Activated naive CD4-positive, alpha-beta T cell treated with Interleukin-2 at 50 U/mL for 16 hours (primary cell): ENCODE measurements at regions not wholly inside any gene's neighbourhood (a gene's known extent, or its start where the extent isn't known, plus 50 kb on each side); places are given as distances from the start of the nearest gene placed in this dataset.

Experiments used
- DNase-seq: peaks from one replicate; pipeline ENCODE4 v3.0.0-alpha.2; 2020

DNA sequence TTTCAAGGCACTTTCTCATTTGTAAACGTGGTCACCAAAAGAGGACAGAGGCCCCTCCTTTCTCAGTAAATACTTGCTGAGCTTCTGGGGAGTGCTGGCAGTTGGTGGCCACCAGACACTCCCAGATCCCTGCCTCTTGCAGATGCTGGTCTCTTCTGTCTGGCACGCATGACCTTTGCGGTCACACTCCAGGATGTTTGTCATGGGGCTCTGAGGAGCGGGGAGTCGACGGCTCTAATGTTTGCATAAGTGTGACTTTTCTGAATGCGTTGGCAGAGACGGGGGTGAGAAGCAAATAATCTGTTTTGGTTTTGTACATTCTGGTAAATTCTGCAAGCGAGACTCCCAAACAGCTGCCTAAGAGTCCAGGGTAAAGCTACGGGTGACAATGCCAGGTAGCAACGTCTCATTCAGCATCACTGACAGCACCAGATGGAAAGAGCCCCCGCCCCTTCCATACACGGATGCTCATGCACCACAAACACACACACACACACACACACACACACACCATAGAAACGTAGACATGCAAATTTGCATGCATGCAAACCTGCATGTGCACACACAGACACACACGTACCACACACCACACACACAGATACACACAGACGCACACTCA is 101.1 kb downstream of the YTHDF1 start:
- no peak for DNase-seq

DNA sequence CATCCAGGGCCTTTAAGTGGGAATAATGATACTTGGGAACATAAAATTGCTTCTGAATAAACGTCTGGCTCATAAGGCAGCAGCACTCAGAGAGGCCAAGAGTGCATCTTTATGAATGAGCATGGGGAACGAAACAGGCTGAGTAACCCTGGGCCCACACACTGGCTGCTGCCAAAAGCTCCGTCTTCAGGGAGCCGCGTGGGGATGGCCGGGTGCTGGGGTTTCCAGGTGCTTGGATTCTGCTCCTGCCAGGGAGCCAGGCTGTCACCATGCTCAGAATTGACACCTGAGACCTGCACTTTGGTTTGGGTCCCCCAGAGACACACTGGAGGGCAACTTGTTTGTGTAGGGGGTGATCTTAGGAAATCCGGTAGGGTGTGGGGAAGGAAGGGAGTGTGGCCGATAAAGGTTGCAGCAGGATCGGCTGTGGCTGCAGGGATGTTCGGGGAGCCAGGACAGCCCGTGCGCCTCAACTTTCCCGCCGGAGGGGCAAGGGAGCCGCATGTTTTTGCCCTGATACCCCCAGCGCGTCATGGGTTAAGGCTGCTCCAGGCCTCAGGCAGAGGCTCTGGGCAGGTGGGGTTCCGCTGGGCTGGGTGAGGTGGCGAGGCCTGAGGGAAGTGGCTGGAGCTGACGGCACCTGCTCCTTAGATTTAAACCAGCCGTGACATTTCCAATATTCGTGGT is 101.8 kb downstream of the YTHDF1 start:
- DNase-seq: no peak

DNA sequence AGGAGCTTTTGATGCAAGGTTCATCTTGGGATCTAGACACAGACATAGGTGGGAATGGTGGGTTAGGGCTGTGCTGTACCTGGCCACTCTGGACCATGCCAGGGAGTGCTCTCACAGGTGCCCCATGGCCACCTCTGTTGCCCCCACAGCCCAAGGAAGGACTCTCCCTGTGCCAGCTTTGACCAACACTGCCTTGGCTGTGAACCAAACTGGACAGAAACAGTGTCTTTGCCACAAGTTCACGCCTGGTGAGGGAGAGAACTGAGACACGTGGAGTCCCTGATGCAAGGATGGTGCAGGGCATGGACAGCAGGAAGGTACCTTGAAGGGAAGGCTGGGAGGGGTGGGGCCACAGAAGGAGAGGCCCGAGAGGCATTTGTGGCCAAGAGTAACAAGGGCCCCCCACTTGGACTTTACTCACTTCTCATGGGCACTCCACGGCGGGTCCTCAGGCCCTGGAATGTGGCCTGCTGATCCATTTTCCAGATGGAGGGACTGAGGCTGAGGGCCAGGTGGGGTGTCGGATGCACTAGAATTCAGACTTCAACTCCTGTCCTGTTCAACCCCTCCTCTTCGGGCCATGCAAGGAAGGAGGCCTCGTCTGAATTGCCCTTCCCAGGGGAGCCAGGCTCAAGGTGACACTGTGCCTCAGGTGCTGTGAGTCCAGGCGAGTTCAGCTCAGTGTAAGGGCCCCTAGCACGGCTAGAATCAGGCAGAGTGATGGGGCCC is 103.3 kb downstream of the YTHDF1 start:
- no peak for DNase-seq

DNA sequence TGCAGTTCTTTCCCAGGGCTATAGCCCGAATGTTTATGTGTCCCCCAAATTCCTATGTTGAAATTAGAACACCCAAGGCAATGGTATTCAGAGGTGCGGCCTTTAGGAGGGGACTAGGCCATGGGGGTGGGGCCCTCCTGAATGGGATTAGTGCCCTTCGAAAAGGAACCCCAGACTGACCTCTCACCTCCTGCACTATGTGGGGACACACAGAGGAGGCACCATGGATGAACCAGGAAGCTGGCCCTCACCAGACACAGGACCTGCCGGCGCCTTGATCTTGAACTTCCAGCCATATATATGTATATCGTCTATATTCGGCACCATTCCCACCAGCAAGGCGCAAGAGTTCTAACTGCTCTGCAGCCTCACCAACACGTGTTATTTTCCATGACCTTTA is 101.5 kb upstream of the BHLHE23 start:
- no peak for DNase-seq

DNA sequence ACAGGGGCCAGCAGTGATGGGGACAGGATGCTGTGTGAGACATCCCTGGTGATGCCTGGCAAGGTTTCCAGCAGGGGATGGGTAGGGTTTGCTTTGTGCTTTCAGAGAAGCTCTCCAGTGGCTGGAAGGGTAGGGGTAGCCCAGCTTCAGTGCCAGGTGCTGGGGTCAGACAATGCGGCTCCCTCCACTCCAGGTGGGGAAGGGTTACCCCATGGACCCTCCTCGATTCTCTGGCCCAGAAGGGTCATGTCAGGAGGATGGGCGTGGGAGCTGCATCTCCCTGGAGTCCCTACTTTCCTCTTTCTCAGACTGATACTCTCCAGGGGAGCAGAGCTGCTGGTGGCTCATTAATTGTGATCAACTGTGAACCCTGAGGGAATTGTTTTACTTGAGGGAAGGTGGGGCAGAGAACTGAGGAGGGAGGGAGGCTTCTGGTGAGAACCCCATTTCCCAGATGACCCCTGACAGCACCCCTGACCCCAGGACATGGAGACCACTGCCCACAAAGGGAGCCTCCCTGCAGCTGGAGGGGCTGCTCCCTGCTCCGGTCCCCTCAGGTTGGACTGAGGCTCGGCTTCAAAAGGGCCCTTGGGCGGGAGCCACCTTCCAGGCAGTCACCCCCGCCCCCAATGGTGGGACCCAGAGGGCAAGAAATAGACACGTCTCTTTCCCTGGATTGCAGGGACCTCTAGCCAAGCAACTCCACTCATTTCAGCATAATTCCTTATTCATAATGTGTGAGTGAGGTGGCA is 100.9 kb upstream of the BHLHE23 start:
- DNase-seq: no peak

DNA sequence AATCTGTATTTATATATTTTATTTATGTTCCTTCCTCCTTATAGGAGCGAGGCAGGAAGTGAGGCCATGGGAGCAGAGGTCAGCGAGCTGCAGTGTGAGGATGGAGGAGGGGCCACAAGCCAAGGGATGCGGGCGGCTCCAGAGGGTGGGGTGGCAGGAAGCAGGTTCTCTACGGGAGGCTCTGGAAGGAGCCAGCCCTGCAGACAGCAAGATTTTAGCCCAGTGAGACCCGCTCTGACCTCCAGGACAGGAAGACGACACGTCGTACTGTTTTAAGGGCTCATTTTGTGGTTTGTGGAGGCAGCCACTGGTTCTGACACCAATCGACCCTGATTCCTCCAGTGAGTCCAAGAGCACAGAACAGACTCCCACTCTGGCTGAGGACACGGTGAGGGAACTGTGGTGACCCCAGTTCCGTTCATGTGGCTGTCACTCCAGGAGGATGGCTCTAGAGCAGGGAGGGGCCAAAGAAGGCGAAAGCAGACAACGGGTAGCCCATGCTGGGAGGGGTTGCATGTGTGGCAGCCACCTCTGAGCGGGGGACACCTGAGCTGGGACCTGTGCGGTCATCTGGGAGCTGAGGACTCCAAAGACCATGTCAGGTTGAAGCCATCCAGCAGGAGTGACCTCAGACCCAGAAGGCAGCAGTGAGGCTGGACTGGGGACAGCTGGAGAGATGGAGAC is 100.1 kb upstream of the BHLHE23 start:
- DNase-seq: no peak

DNA sequence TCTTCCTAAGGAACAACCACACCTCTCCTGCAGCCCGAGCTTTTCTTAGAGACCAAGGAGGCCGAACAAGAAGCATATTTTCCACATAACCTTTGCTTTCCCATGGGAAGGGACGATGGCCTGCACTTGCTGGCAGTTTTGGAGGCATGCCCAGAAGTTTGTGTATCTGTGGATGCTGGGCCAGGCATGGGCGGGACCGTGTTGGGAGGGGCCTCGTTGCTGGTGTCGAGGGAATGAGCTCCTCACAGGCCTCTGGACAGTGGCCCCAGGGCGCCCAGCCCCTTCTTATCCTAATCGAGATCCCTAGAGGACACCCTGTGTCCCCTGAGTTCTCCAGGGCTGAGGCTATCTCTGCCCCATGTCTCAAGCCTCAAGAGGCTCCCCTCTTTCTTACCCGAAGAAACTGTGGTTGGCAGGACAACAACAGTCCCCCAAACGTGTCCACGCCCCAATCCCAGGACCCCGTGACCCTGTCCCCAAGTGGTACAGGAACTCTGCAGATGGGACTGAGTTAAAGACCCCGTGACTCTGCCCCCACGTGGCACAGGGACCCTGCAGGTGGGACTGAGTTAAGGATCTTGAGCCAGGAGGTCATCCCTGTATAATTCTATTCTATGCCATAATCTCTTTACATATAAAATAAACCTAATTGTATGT is 99.5 kb upstream of the BHLHE23 start:
- no peak for DNase-seq

DNA sequence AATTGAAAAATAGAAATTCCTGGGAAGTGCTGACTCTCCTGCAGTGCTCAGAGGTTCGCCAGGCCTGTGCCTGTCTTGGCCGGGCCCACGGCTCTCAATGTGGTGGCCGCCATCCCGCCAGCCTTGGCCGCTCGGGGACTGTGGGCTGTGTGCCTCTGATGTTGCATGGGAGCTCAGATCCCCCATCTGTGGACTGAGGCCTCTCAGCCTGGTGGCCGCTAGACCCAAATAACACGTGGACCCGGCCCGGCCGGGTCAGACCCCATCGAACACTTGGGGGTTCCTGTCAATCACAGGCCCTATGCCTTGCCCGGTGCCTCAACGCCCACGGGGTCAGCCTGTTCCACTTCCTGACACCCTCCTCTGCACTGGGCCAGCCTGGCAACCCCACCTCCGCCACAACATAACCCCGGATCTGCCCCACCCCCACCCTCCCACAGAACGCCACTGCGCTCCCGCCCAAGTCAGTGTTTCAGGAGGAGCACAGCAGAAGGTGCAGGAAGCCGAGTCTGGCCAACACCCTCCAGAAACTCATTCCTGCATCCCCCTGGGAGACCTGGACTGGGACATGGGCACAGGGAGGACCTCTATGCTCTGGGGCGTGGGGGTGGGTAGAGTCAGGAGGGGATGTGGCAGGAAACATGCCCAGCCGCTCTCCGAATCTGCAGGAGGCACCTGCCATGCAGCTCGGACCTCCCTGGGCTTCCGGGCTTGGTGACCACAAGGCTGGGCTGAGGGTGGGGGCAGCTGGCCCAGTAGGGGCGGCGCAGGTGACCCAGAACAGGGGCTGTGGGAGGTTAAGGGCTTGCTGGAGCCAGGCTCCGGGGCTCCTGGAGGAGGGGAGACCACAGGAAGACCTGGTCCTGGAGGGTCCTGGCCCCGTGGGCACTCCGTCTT is 98.7 kb upstream of the BHLHE23 start:
- DNase-seq: no peak

DNA sequence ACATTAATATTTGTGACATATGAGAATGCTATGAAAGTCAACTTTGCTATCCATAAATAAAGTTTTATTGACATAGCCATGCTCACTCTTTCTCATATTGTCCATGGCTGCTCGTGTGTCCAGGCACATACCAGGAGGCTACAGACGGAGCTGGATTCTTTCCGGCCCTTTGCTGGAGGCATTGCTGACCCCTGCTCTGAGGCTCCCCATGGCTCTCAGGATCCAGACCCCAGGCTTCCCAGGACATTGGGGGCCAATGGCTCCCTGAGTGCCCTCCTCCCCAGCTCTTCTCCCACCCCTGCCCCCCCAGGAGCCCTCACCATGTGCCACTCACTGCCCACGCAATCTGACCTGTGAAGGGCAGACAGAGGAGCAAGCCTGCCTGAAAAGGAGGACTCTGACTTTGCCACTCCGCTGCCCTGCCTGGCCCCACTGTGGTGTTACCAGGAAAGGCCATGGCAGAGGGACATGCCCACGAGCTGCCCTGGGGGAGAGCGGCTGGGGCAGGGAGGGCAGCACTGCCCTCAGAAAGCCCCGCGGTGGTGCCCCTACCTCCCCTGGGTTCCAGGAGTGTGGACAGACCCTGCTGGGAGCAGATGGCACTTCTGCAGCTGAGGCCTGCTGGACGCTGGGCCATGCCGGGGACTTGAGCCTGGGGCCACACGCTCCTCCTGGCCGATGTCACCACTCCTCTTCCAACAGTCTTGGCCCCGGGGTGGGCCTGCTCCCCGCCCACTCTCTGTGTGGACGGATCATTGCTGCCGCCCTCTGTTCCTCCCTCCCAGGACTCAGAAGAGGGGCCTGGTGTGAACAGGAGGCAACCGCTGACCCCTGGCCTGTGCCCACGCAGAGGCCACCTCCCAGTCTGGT is 97.8 kb upstream of the BHLHE23 start:
- DNase-seq: no peak

DNA sequence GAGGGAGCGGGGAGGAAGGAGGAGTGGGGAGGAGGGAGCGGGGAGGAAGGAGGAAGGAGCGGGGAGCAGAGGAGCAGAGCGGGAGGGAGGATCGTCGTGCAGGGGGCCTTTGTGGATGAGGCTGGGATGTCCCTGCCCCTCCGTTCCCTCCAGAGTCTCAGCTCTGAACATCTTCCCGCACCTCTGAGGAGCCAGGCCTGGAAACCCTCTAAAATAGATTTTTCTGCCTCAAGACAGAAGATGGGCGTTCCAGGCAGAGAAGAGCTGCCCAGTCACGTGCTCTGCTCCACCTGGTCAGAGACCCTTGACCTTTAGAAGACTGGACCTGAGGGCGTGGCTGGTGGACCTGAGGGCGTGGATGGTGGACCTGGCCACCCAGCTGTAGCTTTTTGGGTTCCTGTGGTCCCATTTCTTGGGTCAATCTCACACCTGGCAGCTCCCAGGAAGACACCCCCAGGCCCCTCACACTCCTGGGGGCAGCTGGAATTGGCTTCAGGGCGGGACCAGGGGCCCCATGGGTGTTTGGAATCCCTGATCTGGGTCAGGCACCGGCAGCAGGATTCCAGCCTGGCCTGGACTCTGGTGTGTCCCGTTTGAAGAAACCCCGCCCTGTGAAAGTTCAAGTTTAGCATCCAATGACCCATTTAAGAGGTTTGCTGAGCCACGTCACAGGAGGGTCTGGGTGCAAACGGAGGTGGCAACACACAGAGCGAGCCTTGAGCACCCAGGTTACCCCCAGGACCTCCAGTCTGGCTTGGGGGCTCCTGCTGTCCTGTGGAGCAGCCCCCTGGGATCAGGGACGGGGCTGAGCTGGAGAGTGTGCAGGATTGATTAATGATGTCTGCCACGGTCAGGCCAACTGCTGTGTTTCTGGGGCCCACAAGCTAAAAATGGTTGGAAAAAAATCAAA is 96.9 kb upstream of the BHLHE23 start:
- DNase-seq: peak; percentile 6

DNA sequence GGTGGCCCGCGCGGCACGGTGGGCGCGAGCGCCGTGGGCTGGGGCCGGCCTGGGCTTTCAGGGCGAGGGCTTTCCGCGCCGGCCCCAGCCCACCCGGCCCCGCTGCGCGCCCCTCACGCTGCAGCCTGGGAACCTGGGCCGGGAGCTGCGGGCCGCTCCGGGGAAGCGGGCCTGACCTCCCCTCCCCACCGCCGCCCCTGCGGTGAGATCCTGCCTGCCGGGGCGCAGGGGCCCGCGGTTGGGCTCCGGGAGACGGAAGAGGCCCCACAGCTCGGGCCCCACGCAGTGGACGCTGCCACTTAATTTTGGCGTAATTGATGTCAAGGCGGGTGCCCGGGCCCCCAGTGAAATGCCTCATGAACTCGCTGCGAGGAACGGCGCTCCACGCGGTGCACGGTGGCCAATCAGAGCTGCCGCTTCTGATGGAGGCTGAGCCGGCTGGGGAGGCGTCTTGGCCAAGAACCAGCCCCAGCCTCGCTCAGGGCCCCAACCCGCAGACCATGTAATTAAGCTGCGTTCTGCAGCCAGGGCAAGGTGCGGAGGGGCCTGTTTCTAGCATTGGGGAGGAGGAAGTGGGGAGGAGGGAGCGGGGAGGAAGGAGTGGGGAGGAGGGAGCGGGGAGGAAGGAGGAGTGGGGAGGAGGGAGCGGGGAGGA is 96.1 kb upstream of the BHLHE23 start:
- peak; percentile 76 for DNase-seq

DNA sequence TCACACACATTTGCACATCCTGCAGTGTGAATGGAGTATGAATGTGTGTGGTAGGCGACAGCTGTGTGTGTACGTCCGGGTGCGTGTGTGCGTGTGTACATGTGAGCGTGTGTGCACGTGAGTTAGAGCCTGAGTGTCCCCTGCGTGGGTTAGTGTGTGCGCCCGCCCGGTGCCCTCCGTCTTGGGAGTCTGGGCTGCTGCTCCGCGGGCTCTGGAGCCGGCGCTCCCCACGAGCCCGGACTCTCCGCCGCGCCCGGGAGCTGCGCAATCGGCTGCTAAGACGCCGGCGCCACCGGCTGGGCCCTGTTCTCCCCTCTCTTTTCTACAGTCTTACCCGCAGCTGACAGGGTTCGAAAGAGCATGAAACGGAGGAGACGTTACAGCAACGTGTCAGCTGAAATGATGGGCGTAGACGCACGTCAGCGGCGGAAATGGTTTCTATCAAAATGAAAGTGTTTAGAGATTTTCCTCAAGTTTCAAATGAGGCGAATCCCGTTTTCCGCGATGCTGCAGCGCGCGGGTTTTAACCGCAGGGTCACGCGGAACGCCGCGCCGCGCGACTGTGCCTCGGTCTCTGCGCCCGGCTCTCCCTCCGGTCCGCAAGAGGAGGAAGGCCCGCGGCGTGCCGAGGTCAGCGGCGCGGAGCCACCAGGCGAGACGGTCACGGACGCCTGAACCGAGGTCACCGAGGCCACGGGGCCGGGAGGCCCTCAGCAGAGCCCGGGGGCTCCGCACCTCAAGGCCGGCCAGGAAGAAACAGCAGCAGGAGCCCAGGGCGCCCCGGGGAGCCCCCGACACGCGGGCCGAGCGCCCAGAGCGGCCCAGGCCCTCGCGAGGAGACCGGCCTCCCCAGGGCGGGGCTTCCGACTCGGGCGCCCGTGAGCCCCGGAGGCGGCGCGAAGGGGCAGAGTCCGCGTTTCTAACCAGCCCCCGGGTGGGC is 95.3 kb upstream of the BHLHE23 start:
- peak; percentile 68 for DNase-seq

DNA sequence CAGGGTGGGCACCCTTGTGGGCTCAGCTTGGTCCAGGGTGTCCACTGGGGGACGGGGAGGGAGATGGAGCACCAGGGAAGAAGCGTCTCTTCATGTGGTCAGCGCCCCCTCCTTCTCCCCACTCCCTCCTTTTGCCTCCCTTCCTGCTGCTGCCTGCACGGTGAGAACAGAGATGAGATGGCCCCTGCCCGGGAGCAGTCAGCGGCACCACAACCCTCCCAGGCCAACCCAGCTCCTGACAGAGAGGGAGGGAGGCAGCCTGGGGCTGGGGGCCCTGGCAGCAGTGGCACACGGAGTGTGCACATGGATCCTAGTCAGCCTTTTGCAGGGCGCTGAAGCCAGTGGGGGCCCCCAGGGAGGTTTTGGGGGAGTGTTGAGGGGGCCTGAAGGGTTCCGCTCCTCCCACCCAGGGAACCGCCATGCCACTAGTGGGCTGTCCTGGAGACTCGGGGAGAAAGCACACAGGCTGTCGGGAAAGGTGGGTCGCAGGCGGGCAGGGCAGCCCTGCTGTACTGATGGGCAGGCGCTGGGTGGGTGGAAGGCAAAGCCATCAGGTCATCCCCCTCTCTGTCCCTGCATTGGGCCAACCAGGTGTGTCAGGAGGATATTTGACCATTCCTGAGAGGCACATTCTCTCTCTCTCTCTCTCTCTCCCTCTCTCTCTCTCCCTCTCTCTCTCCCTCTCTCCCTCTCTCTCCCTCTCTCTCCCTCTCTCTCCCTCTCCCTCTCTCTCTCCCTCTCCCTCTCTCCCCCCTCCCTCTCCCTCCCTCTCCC is 94.3 kb upstream of the BHLHE23 start:
- no peak for DNase-seq

DNA sequence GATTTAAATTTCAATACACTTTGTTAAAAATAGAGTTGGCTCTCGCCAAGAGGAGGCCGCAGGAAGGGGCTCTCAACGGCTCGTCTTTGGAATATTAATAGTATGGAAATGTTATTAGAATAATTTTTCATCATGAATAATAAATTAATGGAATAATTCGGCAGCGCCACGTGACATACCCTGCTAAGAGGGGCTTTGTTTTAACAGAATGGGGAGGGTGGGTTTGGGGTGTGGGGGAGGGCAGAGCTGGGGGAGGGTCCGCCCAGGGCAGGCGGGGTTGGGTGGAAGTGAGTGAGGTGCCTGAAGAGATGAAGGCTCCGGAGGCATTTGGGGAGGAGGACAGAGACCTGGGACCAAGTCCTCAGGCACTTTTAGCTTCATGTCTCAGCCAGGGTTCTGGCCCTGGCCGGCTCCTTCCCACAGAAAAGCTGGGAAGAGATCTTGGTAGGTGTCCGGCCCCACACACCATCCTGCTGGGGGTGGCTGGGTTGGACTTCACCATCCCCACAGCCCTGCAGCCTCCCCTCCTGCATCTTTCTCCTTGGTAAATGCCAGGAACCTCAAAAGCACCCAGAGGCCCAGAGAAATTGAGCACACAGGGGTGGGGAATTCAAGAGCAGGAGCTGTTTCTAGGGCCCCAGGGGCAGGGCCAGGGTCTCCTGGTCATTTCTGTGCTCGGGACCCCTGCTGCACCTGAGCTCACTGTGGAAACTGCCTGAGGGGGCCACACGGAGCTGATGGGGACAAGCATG is 93.6 kb upstream of the BHLHE23 start:
- DNase-seq: no peak

DNA sequence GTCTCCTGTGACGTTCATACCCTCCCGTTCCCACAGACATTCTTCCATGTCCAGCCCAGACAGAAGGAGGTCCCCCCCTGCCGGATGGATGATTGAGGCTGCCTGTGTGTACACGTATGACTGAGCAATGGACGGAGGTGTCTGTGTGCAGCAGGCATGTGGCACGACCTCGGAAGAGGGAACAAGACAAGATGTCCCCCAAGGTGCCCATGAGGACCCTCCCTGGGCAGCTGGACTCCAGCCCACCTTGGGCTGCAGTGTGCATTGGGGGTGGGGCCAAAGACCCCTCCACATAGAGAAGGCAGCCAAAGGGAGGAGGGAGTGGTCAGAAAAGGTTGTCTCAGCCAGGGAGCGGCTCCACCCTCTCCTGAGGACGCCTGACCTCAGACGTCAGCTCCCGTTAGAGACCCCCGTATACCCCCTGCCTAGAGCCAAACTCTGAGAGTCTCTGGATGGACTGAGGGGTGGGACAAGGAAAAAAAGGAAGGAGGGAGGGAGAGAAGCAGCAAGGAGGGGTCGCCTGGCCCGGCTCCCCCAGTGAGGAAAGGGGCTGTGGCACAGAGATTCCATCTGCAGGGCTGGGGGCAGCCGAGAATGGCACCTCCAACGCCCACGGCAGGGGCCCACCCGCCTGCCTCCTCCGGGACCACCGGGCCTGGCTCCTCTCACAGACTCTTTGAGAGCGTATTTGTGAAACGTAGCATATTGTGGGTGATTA is 92.9 kb upstream of the BHLHE23 start:
- no peak for DNase-seq
